Muscle of leg (tissue), 3 donors: ENCODE measurements at regions not wholly inside any gene's neighbourhood (a gene's known extent, or its start where the extent isn't known, plus 50 kb on each side); places are given as distances from the start of the nearest gene placed in this dataset.
A peak's percentile ranks its signal among the peaks of the same experiment; 100 is the strongest.
"Not testable (repeated sequence)": the region's sequence is repeated elsewhere in the genome, so short reads cannot be mapped to it uniquely, and the experiment has no call there.

ENCODE experiments used
- DNase-seq: peaks from one replicate; pipeline ENCODE4 v3.0.0; 2013
- H3K27ac ChIP-seq: one replicate; pipeline ENCODE4 v1.5.1; 2013; ENCODE audit warnings: mild to moderate bottlenecking, low read length, control low read depth
- H3K27me3 ChIP-seq: one replicate; pipeline ENCODE4 v1.6.1; 2013; ENCODE audit warnings: low read length; ENCODE audit not compliant: control insufficient read depth, insufficient read depth
- H3K36me3 ChIP-seq: one replicate; pipeline ENCODE4 v1.6.1; 2013; ENCODE audit warnings: low read length; ENCODE audit not compliant: control insufficient read depth, insufficient read depth
- H3K4me1 ChIP-seq: one replicate; pipeline ENCODE4 v1.6.1; 2013; ENCODE audit warnings: low read length; ENCODE audit not compliant: control insufficient read depth, insufficient read depth
- H3K4me3 ChIP-seq: one replicate; pipeline ENCODE4 v1.5.1; 2013; ENCODE audit warnings: low read length, control low read depth
- H3K9me3 ChIP-seq: replicated peaks from 2 replicates; pipeline ENCODE4 v1.6.1; 2013; ENCODE audit warnings: low read depth, low read length; ENCODE audit not compliant: control insufficient read depth
- WGBS: methylation state at CpG from one replicate; pipeline ENCODE4 v1.1.5; 2013; ENCODE audit warnings: missing lambda C conversion rate; ENCODE audit not compliant: insufficient coverage; 5-methylcytosine and 5-hydroxymethylcytosine counted together

DNA sequence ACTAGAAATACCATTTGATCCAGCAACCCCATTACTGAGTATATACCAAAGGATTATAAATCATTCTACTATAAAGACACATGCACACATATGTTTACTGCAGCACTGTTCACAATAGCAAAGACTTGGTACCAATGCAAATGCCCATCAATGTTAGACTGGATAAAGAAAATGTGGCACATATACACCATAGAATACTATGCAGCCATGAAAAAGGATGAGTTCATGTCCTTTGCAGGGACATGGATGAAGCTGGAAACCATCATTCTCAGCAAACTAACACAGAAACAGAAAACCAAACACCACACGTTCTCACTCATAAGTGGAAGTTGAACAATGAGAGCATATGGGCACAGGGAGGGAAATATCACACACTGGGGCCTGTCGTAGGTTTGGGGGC is 106.0 kb downstream of the SPATA18 start:
- H3K27ac ChIP-seq, H3K4me3 ChIP-seq, H3K27me3 ChIP-seq, DNase-seq, H3K4me1 ChIP-seq, H3K36me3 ChIP-seq, H3K9me3 ChIP-seq: not testable (repeated sequence)
- no CpG with 5 or more reads among the region's 2 CpGs for WGBS

DNA sequence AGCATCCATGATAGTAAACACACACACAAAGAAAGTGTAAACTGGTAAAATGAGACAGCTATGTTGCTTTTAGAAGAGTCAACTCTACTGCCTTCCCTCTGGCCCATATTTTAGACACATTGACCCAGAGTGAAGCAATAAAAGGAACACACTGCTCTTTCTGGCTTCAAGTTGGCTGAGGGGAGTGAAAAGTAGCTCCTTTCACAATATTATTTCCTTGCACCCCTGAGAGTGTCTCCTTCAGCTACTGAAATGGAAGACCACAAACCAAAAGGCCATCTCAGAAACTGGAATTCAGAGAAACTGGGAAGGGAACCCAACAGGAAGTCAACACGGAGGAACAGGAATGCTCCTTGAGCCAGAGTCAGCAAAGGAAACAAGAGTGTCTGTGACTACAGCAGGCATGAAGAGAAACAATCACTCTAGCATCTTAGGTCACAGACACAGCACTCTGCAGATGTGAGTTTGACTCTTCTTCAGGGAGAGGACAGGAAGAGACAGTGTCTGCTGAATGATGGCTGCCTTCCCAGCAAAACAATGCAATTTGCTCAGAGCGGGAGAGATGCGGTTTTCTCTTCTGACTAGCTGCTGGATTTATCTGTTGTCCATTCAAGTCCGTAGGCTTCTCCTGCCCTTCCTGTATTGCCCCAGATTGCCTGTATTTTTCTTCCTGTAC is 106.7 kb downstream of the SPATA18 start:
- no peak overlapping the region for H3K4me3 ChIP-seq
- H3K27me3 ChIP-seq, result no peaks in the 10 kb centered on the region
- peak overlapping the region; percentile 62 for H3K27ac ChIP-seq
- no peaks in the 10 kb centered on the region for H3K36me3 ChIP-seq
- peaks cover 3% of the 10 kb centered on the region for H3K9me3 ChIP-seq
- 13% methylated on average over 2 of the region's 4 CpGs for WGBS
- H3K4me1 ChIP-seq, result no peaks in the 10 kb centered on the region
- DNase-seq, result peak; percentile 88

DNA sequence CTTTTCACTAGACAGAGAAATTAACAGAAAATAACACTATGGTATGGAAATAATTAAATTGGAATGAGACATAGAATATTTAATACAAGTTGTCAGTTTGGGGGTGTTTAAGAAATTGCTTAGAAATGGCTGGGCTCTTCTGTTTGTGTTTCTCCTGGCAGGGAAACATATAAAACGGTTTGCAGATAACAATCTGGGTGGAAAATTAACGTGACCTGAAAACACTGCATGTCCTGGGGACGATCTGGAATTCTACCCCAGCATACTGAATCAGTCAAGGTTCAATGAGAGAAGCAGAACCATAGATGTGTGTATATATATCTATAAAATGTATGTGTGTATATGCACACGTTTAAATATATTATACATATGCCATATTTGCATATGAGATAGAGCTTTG is 109.8 kb downstream of the SPATA18 start:
- H3K27me3 ChIP-seq, result no peaks in the 10 kb centered on the region
- WGBS, result 88% methylated on average over 1 of the region's 4 CpGs
- no peaks in the 10 kb centered on the region for H3K4me1 ChIP-seq
- H3K4me3 ChIP-seq, result no peak overlapping the region
- no peak overlapping the region for H3K27ac ChIP-seq
- no peak for DNase-seq
- no peaks in the 10 kb centered on the region for H3K9me3 ChIP-seq
- H3K36me3 ChIP-seq, result no peaks in the 10 kb centered on the region

DNA sequence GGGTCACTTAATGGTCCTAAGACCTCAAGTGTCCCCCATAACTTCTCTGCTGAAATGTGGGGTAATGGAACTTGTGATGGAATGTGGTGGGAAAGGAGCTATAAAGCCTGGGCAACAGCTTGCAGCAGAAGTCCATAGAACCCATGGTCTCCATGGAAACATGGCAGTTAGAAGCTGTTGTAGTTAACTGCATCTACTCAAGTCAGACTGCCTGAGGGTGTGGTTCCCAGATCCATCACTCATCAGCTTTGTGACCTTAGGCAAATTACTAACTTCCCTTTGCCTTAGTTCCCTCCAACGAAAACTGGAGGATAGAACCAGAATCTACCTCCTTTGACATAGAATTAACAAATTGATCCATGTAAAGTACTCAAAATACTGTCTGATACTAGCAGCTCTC is 113.0 kb downstream of the SPATA18 start:
- no peak overlapping the region for H3K4me3 ChIP-seq
- no CpG with 5 or more reads among the region's 1 CpG for WGBS
- no peaks in the 10 kb centered on the region for H3K4me1 ChIP-seq
- H3K9me3 ChIP-seq, result no peaks in the 10 kb centered on the region
- peak; percentile 15 for DNase-seq
- no peaks in the 10 kb centered on the region for H3K36me3 ChIP-seq
- no peaks in the 10 kb centered on the region for H3K27me3 ChIP-seq
- no peak overlapping the region for H3K27ac ChIP-seq

DNA sequence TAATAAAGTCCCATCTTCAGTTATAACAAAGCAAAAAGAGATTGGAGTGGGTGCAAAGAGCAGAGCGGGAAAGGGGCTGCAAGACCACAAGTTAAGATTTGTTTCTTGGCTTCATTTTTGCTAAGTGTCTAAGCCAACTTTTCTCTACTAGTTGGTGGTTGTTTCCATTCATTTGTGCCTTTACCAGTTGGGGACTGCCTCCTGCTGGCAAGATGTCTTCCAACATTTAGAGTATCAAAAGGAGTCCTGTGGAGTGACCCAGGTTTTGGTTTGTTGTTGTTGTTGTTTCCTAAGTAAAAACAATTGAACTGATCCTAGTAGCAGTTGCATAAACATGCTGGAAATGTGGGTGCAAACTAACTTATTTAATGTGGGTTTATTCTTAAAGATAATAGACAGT is 121.1 kb downstream of the SPATA18 start:
- H3K36me3 ChIP-seq, result no peaks in the 10 kb centered on the region

DNA sequence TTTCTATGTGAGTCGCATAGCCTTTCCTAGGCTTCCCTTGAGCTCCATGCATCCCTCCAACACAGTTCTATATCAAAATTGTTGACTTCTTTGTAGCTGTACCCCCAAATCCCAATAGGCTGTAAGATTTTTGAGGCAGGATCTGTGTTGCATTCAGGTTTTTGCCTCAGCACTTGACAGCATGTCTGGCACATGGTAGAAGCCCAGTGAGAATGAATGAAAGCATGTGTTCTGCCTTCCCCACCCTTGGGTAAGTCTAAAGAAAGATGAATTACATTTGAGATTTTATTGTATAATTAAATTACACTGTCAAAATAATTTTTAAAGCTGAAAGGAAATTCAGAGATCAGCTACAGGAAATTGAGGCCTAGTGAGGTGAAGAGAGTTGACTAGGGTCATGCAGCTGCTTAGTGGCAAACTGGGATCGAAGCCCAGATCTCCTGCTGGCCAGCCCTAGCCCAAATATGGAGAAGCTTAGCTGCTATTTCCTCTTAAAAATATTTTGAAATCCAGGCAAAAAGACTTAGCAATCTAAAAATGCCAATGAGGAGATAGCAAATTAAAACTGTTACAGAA is 122.5 kb downstream of the SPATA18 start:
- no peak overlapping the region for H3K4me3 ChIP-seq
- WGBS, result no CpG with 5 or more reads among the region's 2 CpGs
- peak overlapping the region; percentile 56 for H3K27ac ChIP-seq
- H3K27me3 ChIP-seq, result no peaks in the 10 kb centered on the region
- no peaks in the 10 kb centered on the region for H3K9me3 ChIP-seq
- no peaks in the 10 kb centered on the region for H3K36me3 ChIP-seq
- peak; percentile 90 for DNase-seq
- H3K4me1 ChIP-seq, result peaks cover 8% of the 10 kb centered on the region

More for the DNA sequence above, 121.1 kb downstream of the SPATA18 start:
- DNase-seq, result no peak
- Histone ChIP-seq H3K4me1 (peaks cover 8% of the 10 kb centered on the region), H3K4me3 (no peak overlapping the region), H3K27ac (no peak overlapping the region), H3K9me3 (no peaks in the 10 kb centered on the region), H3K27me3 (no peaks in the 10 kb centered on the region)
- WGBS, result 80% methylated on average over 1 of the region's 1 CpG

DNA sequence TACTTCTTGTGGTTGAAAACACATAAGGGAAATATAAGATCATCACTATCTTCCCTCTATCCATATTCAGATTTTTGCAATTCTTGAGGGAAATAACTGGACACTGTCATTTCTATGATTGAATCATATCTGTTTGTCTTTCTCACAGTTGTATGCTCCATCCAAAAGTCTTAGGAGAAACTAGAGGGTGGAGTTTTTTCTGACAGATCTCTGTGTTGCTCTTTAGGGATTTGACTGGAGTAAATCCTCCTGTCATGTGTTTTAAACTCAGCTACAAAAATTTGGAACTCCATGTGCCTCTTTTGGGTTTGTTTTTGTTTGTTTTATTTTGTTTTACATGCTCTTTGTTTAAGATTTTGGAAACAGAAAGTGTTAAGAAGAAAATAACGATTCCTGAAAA is 136.5 kb downstream of the SPATA18 start:
- no peak overlapping the region for H3K4me3 ChIP-seq
- peaks cover 3% of the 10 kb centered on the region for H3K27me3 ChIP-seq
- peaks cover 11% of the 10 kb centered on the region for H3K4me1 ChIP-seq
- WGBS, result no CpG with 5 or more reads among the region's 1 CpG
- DNase-seq, result peak; percentile 79
- H3K9me3 ChIP-seq, result no peaks in the 10 kb centered on the region
- no peak overlapping the region for H3K27ac ChIP-seq
- H3K36me3 ChIP-seq, result no peaks in the 10 kb centered on the region

DNA sequence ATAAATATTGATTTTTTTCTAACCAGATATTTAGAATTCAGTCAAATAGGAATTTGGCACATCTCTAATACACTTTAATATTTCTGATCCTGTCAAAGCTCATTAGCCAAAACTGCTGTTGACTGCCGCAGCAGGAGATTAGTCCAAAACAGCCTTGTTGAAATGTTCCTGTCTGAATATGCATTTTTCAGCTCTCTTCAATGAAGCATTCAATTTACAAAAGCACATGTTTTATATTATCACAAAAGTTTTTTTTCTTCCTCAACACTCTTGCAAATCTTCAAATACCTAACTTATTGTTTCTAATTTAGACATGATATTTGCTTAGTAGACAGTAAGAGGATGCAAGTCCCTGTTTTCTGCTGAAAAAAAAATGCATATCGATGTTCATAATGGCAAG is 140.9 kb downstream of the SPATA18 start:
- WGBS, result 38% methylated on average over 1 of the region's 2 CpGs
- Histone ChIP-seq H3K9me3 (no peaks in the 10 kb centered on the region), H3K4me1 (peaks cover 7% of the 10 kb centered on the region), H3K27ac (no peak overlapping the region), H3K4me3 (no peak overlapping the region), H3K36me3 (no peaks in the 10 kb centered on the region), H3K27me3 (peaks cover under 1% of the 10 kb centered on the region)
- DNase-seq, result no peak

DNA sequence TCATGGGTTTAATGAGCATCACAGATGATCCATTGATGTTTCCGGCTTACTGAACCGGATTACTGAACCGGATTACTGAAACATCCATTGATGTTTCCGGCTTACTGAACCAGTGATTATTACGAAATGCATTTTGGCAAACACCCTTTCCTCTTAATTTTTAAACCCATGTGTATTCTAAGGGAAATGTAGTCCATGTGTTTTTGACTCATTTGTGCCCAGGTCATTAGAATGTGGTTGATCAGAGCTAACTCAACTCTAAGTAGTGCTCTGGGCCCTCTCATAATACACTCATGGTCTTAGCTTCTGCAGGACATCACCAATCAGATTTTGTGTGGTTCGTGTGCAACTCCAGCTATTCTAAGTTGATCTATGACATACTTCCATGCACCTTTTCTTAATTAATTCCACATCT is 141.6 kb downstream of the SPATA18 start:
- H3K4me3 ChIP-seq, result no peak overlapping the region
- no peak overlapping the region for H3K27ac ChIP-seq
- H3K9me3 ChIP-seq, result no peaks in the 10 kb centered on the region
- peak; percentile 57 for DNase-seq
- peaks cover 11% of the 10 kb centered on the region for H3K4me1 ChIP-seq
- WGBS, result 40% methylated on average over 3 of the region's 6 CpGs
- no peaks in the 10 kb centered on the region for H3K36me3 ChIP-seq
- H3K27me3 ChIP-seq, result no peaks in the 10 kb centered on the region

DNA sequence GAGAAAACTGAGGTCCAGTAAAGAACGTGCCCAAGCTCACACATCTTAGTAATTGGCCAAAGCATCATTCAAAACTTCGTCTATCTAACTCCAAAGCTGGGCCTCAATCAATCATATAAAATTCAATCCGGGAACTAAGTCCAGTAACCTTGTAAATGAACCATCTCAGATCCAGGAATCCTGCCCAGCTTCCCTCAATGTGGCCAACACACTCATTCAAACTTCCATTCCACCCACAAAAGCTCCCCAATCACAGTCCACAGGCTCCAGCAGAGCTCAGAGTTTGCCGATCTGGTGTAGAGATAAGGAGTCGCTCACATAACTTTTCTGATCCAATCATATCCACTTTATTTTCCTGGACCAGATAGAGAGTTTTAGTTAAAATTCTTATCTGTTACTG is 144.8 kb downstream of the SPATA18 start:
- DNase-seq, result no peak
- Histone ChIP-seq H3K9me3 (no peaks in the 10 kb centered on the region), H3K4me3 (no peak overlapping the region), H3K27me3 (no peaks in the 10 kb centered on the region), H3K27ac (no peak overlapping the region), H3K36me3 (no peaks in the 10 kb centered on the region), H3K4me1 (peaks cover 24% of the 10 kb centered on the region)
- WGBS, result 63% methylated on average over 3 of the region's 5 CpGs
